CD14-positive monocyte (primary cell): ENCODE measurements at regions not wholly inside any gene's neighbourhood (a gene's known extent, or its start where the extent isn't known, plus 50 kb on each side); places are given as distances from the start of the nearest gene placed in this dataset.
"Not testable (repeated sequence)": the region's sequence is repeated elsewhere in the genome, so short reads cannot be mapped to it uniquely, and the experiment has no call there.

Source experiments
- DNase-seq, 3 donors: peaks; one replicate each; pipeline ENCODE4 v3.0.0-alpha.2; 2011 to 2022
- H2AFZ ChIP-seq: 2 replicates; pipeline ENCODE4 v1.6.0; 2012; ENCODE audit warnings: mild to moderate bottlenecking, low read depth, low read length, inconsistent platforms; ENCODE audit not compliant: insufficient read depth, poor library complexity, severe bottlenecking
- H3K27ac ChIP-seq, 2 donors: 1 replicate in 1 of 2; 2 replicates in 1 of 2; pipeline ENCODE4 v1.5.1; 2012 to 2013; ENCODE audit warnings: low read length in 2 of 2, control low read depth in 1 of 2, inconsistent platforms in 1 of 2, low read depth in 1 of 2, mild to moderate bottlenecking in 1 of 2
- H3K27me3 ChIP-seq, 2 donors: one replicate each; pipeline versions ENCODE4 v1.6.0 to v1.6.1; 2011 to 2013; ENCODE audit warnings: low read length in 2 of 2; ENCODE audit not compliant: control insufficient read depth in 2 of 2, insufficient read depth in 2 of 2
- H3K36me3 ChIP-seq, 2 donors: replicated peaks in 1 of 2; 1 replicate in 1 of 2; 2 replicates in 1 of 2; pipeline versions ENCODE4 v1.5.1 to v1.6.1; 2012 to 2013; ENCODE audit warnings: low read length in 2 of 2, control low read depth in 1 of 2, inconsistent platforms in 1 of 2, mild to moderate bottlenecking in 1 of 2; ENCODE audit not compliant: insufficient read depth in 2 of 2, control insufficient read depth in 1 of 2
- H3K4me1 ChIP-seq, 2 donors: 1 replicate in 1 of 2; 2 replicates in 1 of 2; pipeline versions ENCODE4 v1.5.1 to v1.6.1; 2012 to 2013; ENCODE audit warnings: low read length in 2 of 2, control low read depth in 1 of 2, inconsistent platforms in 1 of 2, mild to moderate bottlenecking in 1 of 2, moderate library complexity in 1 of 2; ENCODE audit not compliant: insufficient read depth in 2 of 2, control insufficient read depth in 1 of 2
- H3K4me2 ChIP-seq: replicated peaks from 2 replicates; pipeline ENCODE3; 2012; ENCODE audit warnings: low read length, moderate library complexity, mild to moderate bottlenecking; ENCODE audit not compliant: poor library complexity, severe bottlenecking; ENCODE audit errors: extremely low read depth
- H3K4me3 ChIP-seq, 3 experiments: fragments of 200-600 bp in 1 of 3; sonication (generic) in 1 of 3; replicated peaks in 1 of 3; 1 replicate in 2 of 3; 2 replicates in 1 of 3; pipeline ENCODE4 v1.5.1; 2011 to 2013; ENCODE audit warnings: low read length in 3 of 3, mild to moderate bottlenecking in 3 of 3, control low read depth in 2 of 3, low read depth in 2 of 3, inconsistent platforms in 1 of 3, moderate library complexity in 1 of 3
- H3K79me2 ChIP-seq: 2 replicates; pipeline ENCODE4 v1.6.0; 2012; ENCODE audit warnings: mild to moderate bottlenecking, control low read depth, inconsistent platforms, low read length, moderate library complexity; ENCODE audit not compliant: insufficient read depth
- H3K9ac ChIP-seq: 2 replicates; pipeline ENCODE4 v1.6.0; 2017; ENCODE audit warnings: low read length, mild to moderate bottlenecking; ENCODE audit not compliant: insufficient read depth, poor library complexity, severe bottlenecking
- H3K9me3 ChIP-seq, 2 donors: replicated peaks in 1 of 2; 1 replicate in 1 of 2; 2 replicates in 1 of 2; pipeline versions ENCODE4 v1.5.1 to v1.6.1; 2012 to 2013; ENCODE audit warnings: low read length in 2 of 2, control low read depth in 1 of 2; ENCODE audit not compliant: control insufficient read depth in 1 of 2, insufficient read depth in 1 of 2
- H4K20me1 ChIP-seq: 2 replicates; pipeline ENCODE4 v1.6.0; 2012; ENCODE audit warnings: mild to moderate bottlenecking, low read length, control low read depth, moderate library complexity; ENCODE audit not compliant: insufficient read depth
- H3K27ac Mint-ChIP-seq, 7 donors: one replicate each; pipeline ENCODE4 v1.8.0; 2020; ENCODE audit warnings: mild to moderate bottlenecking in 7 of 7, mixed read lengths in 7 of 7, moderate library complexity in 6 of 7, inconsistent platforms in 2 of 7
- H3K27me3 Mint-ChIP-seq, 3 donors: one replicate each; pipeline ENCODE4 v1.8.0; 2021 to 2022; ENCODE audit warnings: low read depth in 3 of 3, mild to moderate bottlenecking in 3 of 3, mixed read lengths in 3 of 3, moderate library complexity in 3 of 3, inconsistent platforms in 1 of 3
- H3K36me3 Mint-ChIP-seq, 2 donors: one replicate each; pipeline ENCODE4 v1.8.0; 2020; ENCODE audit warnings: mixed read lengths in 2 of 2, inconsistent platforms in 1 of 2, mild to moderate bottlenecking in 1 of 2
- H3K4me1 Mint-ChIP-seq: one replicate; pipeline ENCODE4 v1.8.0; 2020; ENCODE audit warnings: mild to moderate bottlenecking, mixed read lengths
- H3K4me3 Mint-ChIP-seq, 2 donors: one replicate each; pipeline ENCODE4 v1.8.0; 2020; ENCODE audit warnings: mild to moderate bottlenecking in 2 of 2, mixed read lengths in 2 of 2, moderate library complexity in 1 of 2
- H3K9me3 Mint-ChIP-seq, 7 donors: one replicate each; pipeline ENCODE4 v1.8.0; 2020 to 2022; ENCODE audit warnings: mixed read lengths in 7 of 7, mild to moderate bottlenecking in 6 of 7, moderate library complexity in 6 of 7, inconsistent platforms in 2 of 7
- WGBS: methylation state at CpG from one replicate; pipeline ENCODE4 v1.1.5; 2013; ENCODE audit warnings: missing lambda C conversion rate; ENCODE audit not compliant: insufficient coverage; 5-methylcytosine and 5-hydroxymethylcytosine counted together
- intact Hi-C, 2 donors: fragments of 100-400 bp; cut with micrococcal nuclease; formaldehyde crosslinking; loops; one replicate each; pipeline versions ENCODE4 v1.15.0 to v1.15.1; 2023

- H3K27me3 ChIP-seq, H3K27me3 Mint-ChIP-seq, H3K4me1 ChIP-seq, H2AFZ ChIP-seq, H3K36me3 ChIP-seq, H3K79me2 ChIP-seq, DNase-seq, H3K9ac ChIP-seq, H4K20me1 ChIP-seq, H3K4me2 ChIP-seq, H3K4me3 ChIP-seq, H3K9me3 Mint-ChIP-seq, H3K27ac ChIP-seq, H3K27ac Mint-ChIP-seq, intact Hi-C loops, H3K9me3 ChIP-seq, H3K4me1 Mint-ChIP-seq, H3K4me3 Mint-ChIP-seq, H3K36me3 Mint-ChIP-seq: not testable (repeated sequence)
- WGBS, result 100% methylated on average over 2 of the region's 11 CpGs
Measured at GRCh38 chr12:8282181-8282580, 54.8 kb upstream of the FAM90A1 start.

- H3K36me3 ChIP-seq, intact Hi-C loops, H3K4me2 ChIP-seq, H3K27ac Mint-ChIP-seq, H3K27me3 Mint-ChIP-seq, H3K79me2 ChIP-seq, H3K9me3 Mint-ChIP-seq, H3K4me1 ChIP-seq, H4K20me1 ChIP-seq, H3K27ac ChIP-seq, H3K9me3 ChIP-seq, H3K4me3 ChIP-seq, H3K9ac ChIP-seq, H3K4me3 Mint-ChIP-seq, H3K36me3 Mint-ChIP-seq, H3K27me3 ChIP-seq, DNase-seq, H2AFZ ChIP-seq, H3K4me1 Mint-ChIP-seq: not testable (repeated sequence)
- WGBS, result 95% methylated on average over 7 of the region's 10 CpGs
Measured at GRCh38 chr12:8285681-8286080, 58.3 kb upstream of the FAM90A1 start.

- intact Hi-C loops, DNase-seq, H3K9ac ChIP-seq, H3K36me3 Mint-ChIP-seq, H3K79me2 ChIP-seq, H3K27ac ChIP-seq, H4K20me1 ChIP-seq, H3K9me3 ChIP-seq, H3K4me1 Mint-ChIP-seq, H3K27ac Mint-ChIP-seq, H3K4me1 ChIP-seq, H3K4me3 Mint-ChIP-seq, H3K4me2 ChIP-seq, H3K4me3 ChIP-seq, H3K9me3 Mint-ChIP-seq, H3K27me3 ChIP-seq, H3K36me3 ChIP-seq, H2AFZ ChIP-seq: not testable (repeated sequence)
- H3K27me3 Mint-ChIP-seq, result peaks cover 8 to 12% (median 9%) of the 10 kb centered on the region in 3 donors
- 95% methylated on average over 4 of the region's 11 CpGs for WGBS
Measured at GRCh38 chr12:8291764-8292163, 64.3 kb upstream of the FAM90A1 start.

- H3K4me2 ChIP-seq, DNase-seq: not testable (repeated sequence)
- WGBS, result no CpG with 5 or more reads among the region's 7 CpGs
Measured at GRCh38 chr12:8294662-8295061, 67.2 kb upstream of the FAM90A1 start.

More at GRCh38 chr12:8294662-8295061, 67.2 kb upstream of the FAM90A1 start:
- H2AFZ ChIP-seq, H3K9me3 Mint-ChIP-seq, H3K27me3 ChIP-seq, H4K20me1 ChIP-seq, H3K79me2 ChIP-seq, H3K9ac ChIP-seq, intact Hi-C loops, H3K36me3 Mint-ChIP-seq, H3K4me1 ChIP-seq, H3K4me1 Mint-ChIP-seq, H3K27ac ChIP-seq, H3K4me3 Mint-ChIP-seq, H3K4me3 ChIP-seq, H3K27ac Mint-ChIP-seq, H3K9me3 ChIP-seq, H3K36me3 ChIP-seq: not testable (repeated sequence)
- peaks cover 5 to 13% (median 7%) of the 10 kb centered on the region in 3 donors for H3K27me3 Mint-ChIP-seq
